ENCODE measurements at regions not wholly inside any gene's neighbourhood (a gene's known extent, or its start where the extent isn't known, plus 50 kb on each side); places are given as distances from the start of the nearest gene placed in this dataset.

DNA sequence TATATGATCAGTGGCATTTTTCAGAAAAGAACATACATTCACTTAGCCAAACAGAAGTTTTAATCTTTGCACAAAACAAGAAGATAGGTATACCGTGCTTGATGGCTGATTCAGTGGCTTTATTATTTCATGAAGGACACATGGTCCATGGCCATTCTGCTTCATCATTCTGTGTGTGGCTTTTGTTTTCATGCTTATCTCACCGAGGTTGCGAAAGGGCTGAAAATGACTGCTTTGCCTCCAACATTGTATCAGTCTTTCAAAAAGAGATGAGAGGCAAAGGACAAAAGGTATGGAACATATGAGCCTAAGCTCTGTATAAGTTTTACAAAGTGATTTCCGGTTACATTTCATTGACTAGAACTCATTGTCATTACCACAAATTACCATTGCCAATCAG is 541.1 kb downstream of the RAB28 start:
- Histone ChIP-seq H4K91ac (ENCODE audit: insufficient read depth, low read depth, low read length) (no peak overlapping the region), H3K9ac (ENCODE audit: low read depth, low read length) (no peak overlapping the region), H4K20me1 (ENCODE audit: insufficient read depth, low read length) (no peaks in the 10 kb centered on the region), H3K9me1 (ENCODE audit: insufficient read depth, low read length) (no peaks in the 10 kb centered on the region), H4K8ac (ENCODE audit: low read depth in 2 of 2, low read length in 2 of 2) (no peak overlapping the region), H3K27ac (ENCODE audit: insufficient read depth, low read length) (no peak overlapping the region), H2BK15ac (ENCODE audit: low read depth, low read length) (no peak overlapping the region), H3K4me1 (ENCODE audit: control insufficient read depth, insufficient read depth, low read length) (no peaks in the 10 kb centered on the region), H3K4me3 (ENCODE audit: insufficient read depth, low read depth, low read length) (no peak overlapping the region), H3K23ac (ENCODE audit: low read depth, low read length) (no peak overlapping the region), H3K27me3 (ENCODE audit: control insufficient read depth, insufficient read depth, low read length) (no peaks in the 10 kb centered on the region), H3K79me1 (ENCODE audit: low read depth in 1 of 2, low read length in 2 of 2) (no peaks in the 10 kb centered on the region), H3K9me3 (ENCODE audit: control insufficient read depth, insufficient read depth, low read length) (peaks cover 4% of the 10 kb centered on the region; the same call in 1 of the 2 replicates), H3K18ac (ENCODE audit: low read depth, low read length) (no peak overlapping the region), H2AFZ (replicated peaks; ENCODE audit: low read length, poor library complexity) (no peak overlapping the region), H2BK120ac (ENCODE audit: low read depth, low read length) (no peak overlapping the region), H3K56ac (ENCODE audit: extremely low read depth, insufficient read depth, low read length) (no peak overlapping the region), H3K4ac (ENCODE audit: low read depth, low read length) (no peak overlapping the region), H3K36me3 (ENCODE audit: control insufficient read depth, insufficient read depth, low read length) (no peaks in the 10 kb centered on the region), H2BK5ac (ENCODE audit: low read depth, low read length, poor library complexity, severe bottlenecking) (no peak overlapping the region), H4K5ac (ENCODE audit: low read depth, low read length) (no peak overlapping the region), H2BK20ac (ENCODE audit: low read depth, low read length) (no peak overlapping the region), H2AK5ac (ENCODE audit: low read depth, low read length) (no peak overlapping the region), H2AK9ac (replicated peaks; ENCODE audit: low read depth, low read length, poor library complexity) (no peak overlapping the region), H3K4me2 (ENCODE audit: low read depth, low read length) (no peak overlapping the region), H3K14ac (replicated peaks; ENCODE audit: low read depth, low read length) (no peak overlapping the region)
- DNase-seq (no peak), ATAC-seq (ENCODE audit: low read depth) (no peak)
- no TSS peak for BruUV-seq (replicated peaks)
- no CpG with 5 or more reads among the region's 4 CpGs for WGBS, 2 experiments (ENCODE audit: extremely low coverage in 2 of 2, insufficient read length in 1 of 2)
- in situ Hi-C loops (cut with MboI; ENCODE audit: low sequenced_read_pairs), result no loop called here
- ChIA-PET CTCF (no interaction called here), POLR2A (ENCODE audit: unreplicated experiment) (no interaction called here)
- dilution Hi-C loops (cut with HindIII; ENCODE audit: low sequenced_read_pairs, unreplicated experiment), result no loop called here
- TF ChIP-seq NFE2L2 (IDR thresholded peaks at IDR 0.05; ENCODE audit: low read depth, low read length), result no peak
- no peak for TF ChIP-seq FOS (IDR thresholded peaks at IDR 0.05; ENCODE audit: low read depth, low read length)
- TF ChIP-seq, protein P1, sequence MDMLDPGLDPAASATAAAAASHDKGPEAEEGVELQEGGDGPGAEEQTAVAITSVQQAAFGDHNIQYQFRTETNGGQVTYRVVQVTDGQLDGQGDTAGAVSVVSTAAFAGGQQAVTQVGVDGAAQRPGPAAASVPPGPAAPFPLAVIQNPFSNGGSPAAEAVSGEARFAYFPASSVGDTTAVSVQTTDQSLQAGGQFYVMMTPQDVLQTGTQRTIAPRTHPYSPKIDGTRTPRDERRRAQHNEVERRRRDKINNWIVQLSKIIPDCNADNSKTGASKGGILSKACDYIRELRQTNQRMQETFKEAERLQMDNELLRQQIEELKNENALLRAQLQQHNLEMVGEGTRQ (IDR thresholded peaks at IDR 0.05; ENCODE audit: low read depth, low read length), result no peak
- no peak for TF ChIP-seq SMC3 (IDR thresholded peaks at IDR 0.05; ENCODE audit: low read depth, low read length)
- TF ChIP-seq, protein P2, sequence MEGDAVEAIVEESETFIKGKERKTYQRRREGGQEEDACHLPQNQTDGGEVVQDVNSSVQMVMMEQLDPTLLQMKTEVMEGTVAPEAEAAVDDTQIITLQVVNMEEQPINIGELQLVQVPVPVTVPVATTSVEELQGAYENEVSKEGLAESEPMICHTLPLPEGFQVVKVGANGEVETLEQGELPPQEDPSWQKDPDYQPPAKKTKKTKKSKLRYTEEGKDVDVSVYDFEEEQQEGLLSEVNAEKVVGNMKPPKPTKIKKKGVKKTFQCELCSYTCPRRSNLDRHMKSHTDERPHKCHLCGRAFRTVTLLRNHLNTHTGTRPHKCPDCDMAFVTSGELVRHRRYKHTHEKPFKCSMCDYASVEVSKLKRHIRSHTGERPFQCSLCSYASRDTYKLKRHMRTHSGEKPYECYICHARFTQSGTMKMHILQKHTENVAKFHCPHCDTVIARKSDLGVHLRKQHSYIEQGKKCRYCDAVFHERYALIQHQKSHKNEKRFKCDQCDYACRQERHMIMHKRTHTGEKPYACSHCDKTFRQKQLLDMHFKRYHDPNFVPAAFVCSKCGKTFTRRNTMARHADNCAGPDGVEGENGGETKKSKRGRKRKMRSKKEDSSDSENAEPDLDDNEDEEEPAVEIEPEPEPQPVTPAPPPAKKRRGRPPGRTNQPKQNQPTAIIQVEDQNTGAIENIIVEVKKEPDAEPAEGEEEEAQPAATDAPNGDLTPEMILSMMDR (conservative IDR thresholded peaks at IDR 0.05; ENCODE audit: low read depth, low read length), result no peak
- TF ChIP-seq MXI1 (IDR thresholded peaks at IDR 0.05; ENCODE audit: borderline replicate concordance, low read depth, low read length), result no peak
- no peak for TF ChIP-seq MAZ (IDR thresholded peaks at IDR 0.05; ENCODE audit: borderline replicate concordance, low read depth, low read length)
- intact Hi-C loops (cut with micrococcal nuclease), result no loop called here
